ENCODE measurements at regions not wholly inside any gene's neighbourhood (a gene's known extent, or its start where the extent isn't known, plus 50 kb on each side); places are given as distances from the start of the nearest gene placed in this dataset.

DNA sequence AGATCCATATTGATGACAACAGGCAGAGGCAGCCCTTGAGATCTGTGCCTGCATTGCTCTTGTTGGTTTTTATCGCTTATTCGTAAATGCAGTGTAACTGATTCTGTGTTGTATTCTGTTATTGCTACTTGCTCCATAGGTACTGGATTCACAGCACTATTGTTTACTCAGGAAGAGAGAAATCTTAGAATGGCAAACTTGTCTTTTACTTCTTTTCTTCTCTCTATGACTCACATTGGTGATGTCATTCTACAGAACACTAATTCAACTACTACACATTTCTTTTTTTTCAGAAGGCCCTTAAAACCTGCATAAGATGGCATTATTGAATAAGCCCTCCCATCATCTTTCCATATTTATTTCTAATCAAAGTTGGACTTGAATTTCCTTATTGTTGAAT is 201.0 kb upstream of the GBE1 start:
- H3K4me1 ChIP-seq (ENCODE audit: control insufficient read depth, extremely low read depth, insufficient read depth, low read length): no peaks in the 10 kb centered on the region
- H3K79me2 ChIP-seq (ENCODE audit: control insufficient read depth, insufficient read depth, low read length): no peaks in the 10 kb centered on the region
- H3K9me3 ChIP-seq (ENCODE audit: control insufficient read depth, low read depth, low read length): no peaks in the 10 kb centered on the region
- no peaks in the 10 kb centered on the region for H3K27me3 ChIP-seq (ENCODE audit: control insufficient read depth, extremely low read depth, insufficient read depth, low read length)
- H3K27ac ChIP-seq (ENCODE audit: control insufficient read depth, insufficient read depth, low read length): no peak overlapping the region
- H2AFZ ChIP-seq (ENCODE audit: control insufficient read depth, low read length): no peak overlapping the region
- H3K9me1 ChIP-seq (ENCODE audit: control insufficient read depth, extremely low read depth, insufficient read depth, low read length): no peaks in the 10 kb centered on the region
- FAIRE-seq: no peak
- DNase-seq (ENCODE audit: low read depth, low spot score): no peak
- dilution Hi-C loops (cut with MboI; ENCODE audit: extremely low pct_ligation_motif_present, low sequenced_read_pairs): no loop called here
- H4K20me1 ChIP-seq (ENCODE audit: control insufficient read depth, extremely low read depth, insufficient read depth, low read length): no peaks in the 10 kb centered on the region
- no peak overlapping the region for H3K4me3 ChIP-seq (ENCODE audit: control insufficient read depth in 2 of 3, extremely low read depth in 1 of 3, insufficient read depth in 2 of 3, low read depth in 1 of 3, low read length in 3 of 3)
- H3K4me2 ChIP-seq (ENCODE audit: control insufficient read depth, extremely low read depth, insufficient read depth, low read depth, low read length): no peak overlapping the region
- TF ChIP-seq EZH2 (IDR thresholded peaks at IDR 0.05; ENCODE audit: low read length): no peak
- TF ChIP-seq, protein P1, sequence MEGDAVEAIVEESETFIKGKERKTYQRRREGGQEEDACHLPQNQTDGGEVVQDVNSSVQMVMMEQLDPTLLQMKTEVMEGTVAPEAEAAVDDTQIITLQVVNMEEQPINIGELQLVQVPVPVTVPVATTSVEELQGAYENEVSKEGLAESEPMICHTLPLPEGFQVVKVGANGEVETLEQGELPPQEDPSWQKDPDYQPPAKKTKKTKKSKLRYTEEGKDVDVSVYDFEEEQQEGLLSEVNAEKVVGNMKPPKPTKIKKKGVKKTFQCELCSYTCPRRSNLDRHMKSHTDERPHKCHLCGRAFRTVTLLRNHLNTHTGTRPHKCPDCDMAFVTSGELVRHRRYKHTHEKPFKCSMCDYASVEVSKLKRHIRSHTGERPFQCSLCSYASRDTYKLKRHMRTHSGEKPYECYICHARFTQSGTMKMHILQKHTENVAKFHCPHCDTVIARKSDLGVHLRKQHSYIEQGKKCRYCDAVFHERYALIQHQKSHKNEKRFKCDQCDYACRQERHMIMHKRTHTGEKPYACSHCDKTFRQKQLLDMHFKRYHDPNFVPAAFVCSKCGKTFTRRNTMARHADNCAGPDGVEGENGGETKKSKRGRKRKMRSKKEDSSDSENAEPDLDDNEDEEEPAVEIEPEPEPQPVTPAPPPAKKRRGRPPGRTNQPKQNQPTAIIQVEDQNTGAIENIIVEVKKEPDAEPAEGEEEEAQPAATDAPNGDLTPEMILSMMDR (optimal IDR thresholded peaks at IDR 0.05 in 1 of 3, IDR thresholded peaks at IDR 0.05 in 1 of 3, conservative IDR thresholded peaks at IDR 0.05 in 1 of 3; ENCODE audit: extremely low read depth in 1 of 3, insufficient read depth in 2 of 3, low read length in 3 of 3): no peak
- H3K36me3 ChIP-seq (ENCODE audit: control insufficient read depth in 2 of 2, extremely low read depth in 1 of 2, insufficient read depth in 2 of 2, low read length in 2 of 2): no peaks in the 10 kb centered on the region
- no peak overlapping the region for H3K9ac ChIP-seq (ENCODE audit: control insufficient read depth, extremely low read depth, insufficient read depth, low read length)

DNA sequence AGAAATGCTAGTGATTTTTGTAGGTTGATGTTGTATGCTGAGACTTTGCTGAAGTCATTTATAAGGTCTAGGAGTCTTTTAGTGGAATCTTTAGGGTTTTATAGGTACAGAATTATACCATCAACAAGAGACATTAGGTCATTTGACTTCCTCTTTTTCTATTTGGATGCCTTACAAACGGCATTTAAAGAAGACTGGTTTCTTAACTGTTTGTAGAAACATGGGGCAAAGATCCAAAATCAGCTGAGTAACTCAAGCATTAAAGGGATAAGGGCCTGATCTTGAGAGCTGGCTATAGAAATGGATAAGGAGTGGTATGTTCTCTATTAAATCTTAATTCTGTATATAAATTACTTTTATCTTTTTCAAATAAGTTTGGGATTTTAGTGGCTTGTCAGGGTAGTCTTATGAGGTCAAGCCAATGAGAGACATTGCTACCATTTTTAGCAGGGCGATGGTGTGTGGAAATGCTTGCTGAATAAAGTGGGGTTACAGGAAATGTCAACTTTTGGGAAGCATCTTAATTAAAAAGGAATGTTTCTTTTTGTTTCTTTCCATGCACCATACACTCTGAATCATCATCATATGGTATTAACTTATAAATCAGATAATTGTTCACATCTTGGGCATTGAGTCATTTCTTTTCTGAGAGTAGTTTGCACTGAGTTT is 197.7 kb upstream of the GBE1 start:
- no peaks in the 10 kb centered on the region for H3K36me3 ChIP-seq (ENCODE audit: control insufficient read depth in 2 of 2, extremely low read depth in 1 of 2, insufficient read depth in 2 of 2, low read length in 2 of 2)
- H3K4me1 ChIP-seq (ENCODE audit: control insufficient read depth, extremely low read depth, insufficient read depth, low read length): no peaks in the 10 kb centered on the region
- H3K27ac ChIP-seq (ENCODE audit: control insufficient read depth, insufficient read depth, low read length): no peak overlapping the region
- H3K4me2 ChIP-seq (ENCODE audit: control insufficient read depth, extremely low read depth, insufficient read depth, low read depth, low read length): no peak overlapping the region
- H2AFZ ChIP-seq (ENCODE audit: control insufficient read depth, low read length): no peak overlapping the region
- H3K9me1 ChIP-seq (ENCODE audit: control insufficient read depth, extremely low read depth, insufficient read depth, low read length): no peaks in the 10 kb centered on the region
- TF ChIP-seq, protein P1 (optimal IDR thresholded peaks at IDR 0.05 in 1 of 3, IDR thresholded peaks at IDR 0.05 in 1 of 3, conservative IDR thresholded peaks at IDR 0.05 in 1 of 3; ENCODE audit: extremely low read depth in 1 of 3, insufficient read depth in 2 of 3, low read length in 3 of 3): no peak
- TF ChIP-seq EZH2 (IDR thresholded peaks at IDR 0.05; ENCODE audit: low read length): no peak
- H4K20me1 ChIP-seq (ENCODE audit: control insufficient read depth, extremely low read depth, insufficient read depth, low read length): no peaks in the 10 kb centered on the region
- FAIRE-seq: no peak
- H3K9ac ChIP-seq (ENCODE audit: control insufficient read depth, extremely low read depth, insufficient read depth, low read length): no peak overlapping the region
- no peaks in the 10 kb centered on the region for H3K27me3 ChIP-seq (ENCODE audit: control insufficient read depth, extremely low read depth, insufficient read depth, low read length)
- dilution Hi-C loops (cut with MboI; ENCODE audit: extremely low pct_ligation_motif_present, low sequenced_read_pairs): no loop called here
- H3K79me2 ChIP-seq (ENCODE audit: control insufficient read depth, insufficient read depth, low read length): no peaks in the 10 kb centered on the region
- H3K9me3 ChIP-seq (ENCODE audit: control insufficient read depth, low read depth, low read length): no peaks in the 10 kb centered on the region
- H3K4me3 ChIP-seq (ENCODE audit: control insufficient read depth in 2 of 3, extremely low read depth in 1 of 3, insufficient read depth in 2 of 3, low read depth in 1 of 3, low read length in 3 of 3): no peak overlapping the region
- DNase-seq (ENCODE audit: low read depth, low spot score): no peak

All from keratinocyte (primary cell).